ENCODE measurements at regions not wholly inside any gene's neighbourhood (a gene's known extent, or its start where the extent isn't known, plus 50 kb on each side); places are given as distances from the start of the nearest gene placed in this dataset.

- TF ChIP-seq, protein P1, sequence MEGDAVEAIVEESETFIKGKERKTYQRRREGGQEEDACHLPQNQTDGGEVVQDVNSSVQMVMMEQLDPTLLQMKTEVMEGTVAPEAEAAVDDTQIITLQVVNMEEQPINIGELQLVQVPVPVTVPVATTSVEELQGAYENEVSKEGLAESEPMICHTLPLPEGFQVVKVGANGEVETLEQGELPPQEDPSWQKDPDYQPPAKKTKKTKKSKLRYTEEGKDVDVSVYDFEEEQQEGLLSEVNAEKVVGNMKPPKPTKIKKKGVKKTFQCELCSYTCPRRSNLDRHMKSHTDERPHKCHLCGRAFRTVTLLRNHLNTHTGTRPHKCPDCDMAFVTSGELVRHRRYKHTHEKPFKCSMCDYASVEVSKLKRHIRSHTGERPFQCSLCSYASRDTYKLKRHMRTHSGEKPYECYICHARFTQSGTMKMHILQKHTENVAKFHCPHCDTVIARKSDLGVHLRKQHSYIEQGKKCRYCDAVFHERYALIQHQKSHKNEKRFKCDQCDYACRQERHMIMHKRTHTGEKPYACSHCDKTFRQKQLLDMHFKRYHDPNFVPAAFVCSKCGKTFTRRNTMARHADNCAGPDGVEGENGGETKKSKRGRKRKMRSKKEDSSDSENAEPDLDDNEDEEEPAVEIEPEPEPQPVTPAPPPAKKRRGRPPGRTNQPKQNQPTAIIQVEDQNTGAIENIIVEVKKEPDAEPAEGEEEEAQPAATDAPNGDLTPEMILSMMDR (IDR thresholded peaks at IDR 0.05 in 4 of 5, conservative IDR thresholded peaks at IDR 0.05 in 1 of 5), result no peak
- no peak for TF ChIP-seq POLR2A (IDR thresholded peaks at IDR 0.05)
Observed at GRCh38 chr2:65864619-65865018, 432.2 kb upstream of the SPRED2 start.
